Psoas muscle (tissue), 7 donors: ENCODE measurements at regions not wholly inside any gene's neighbourhood (a gene's known extent, or its start where the extent isn't known, plus 50 kb on each side); places are given as distances from the start of the nearest gene placed in this dataset.

Experiments
- ATAC-seq, 4 donors: fragments of 200-7000 bp; cut with Tn5 transposase; one replicate each; pipeline ENCODE4 v1.9.1; 2020; ENCODE audit warnings: moderate library complexity in 3 of 4, mild to moderate bottlenecking in 2 of 4
- DNase-seq, 2 donors: peaks; one replicate each; pipeline ENCODE4 v3.0.0-alpha.2; 2020
- H3K27ac ChIP-seq: fragments of 200-600 bp; one replicate; pipeline ENCODE4 v1.8.0; 2022
- H3K27me3 ChIP-seq, 3 donors: fragments of 200-600 bp in 1 of 3; one replicate each; pipeline versions ENCODE4 v1.6.1 to v1.8.0; 2013 to 2022; ENCODE audit warnings: low read length in 2 of 3, mild to moderate bottlenecking in 2 of 3, moderate library complexity in 1 of 3; ENCODE audit not compliant: insufficient read depth in 3 of 3
- H3K36me3 ChIP-seq, 2 donors: fragments of 200-600 bp in 1 of 2; one replicate each; pipeline versions ENCODE4 v1.6.1 to v1.8.0; 2013 to 2022; ENCODE audit warnings: low read depth in 1 of 2, mild to moderate bottlenecking in 1 of 2, moderate library complexity in 1 of 2; ENCODE audit not compliant: insufficient read depth in 1 of 2
- H3K4me1 ChIP-seq: fragments of 200-600 bp; one replicate; pipeline ENCODE4 v1.8.0; 2022
- H3K4me3 ChIP-seq: fragments of 200-600 bp; one replicate; pipeline ENCODE4 v1.8.0; 2022; ENCODE audit warnings: mild to moderate bottlenecking
- H3K9me3 ChIP-seq: fragments of 200-600 bp; one replicate; pipeline ENCODE4 v1.8.0; 2022
- WGBS, 3 donors: extraction: QIAGEN DNeasy Blood & Tissue Kit; methylation state at CpG; one replicate each; pipeline versions ENCODE4 v1.1.6 to v1.1.7; 2013; 5-methylcytosine and 5-hydroxymethylcytosine counted together
- intact Hi-C, 2 donors: fragments of 100-400 bp; cut with DNase I; formaldehyde crosslinking; loops; one replicate each; pipeline versions ENCODE4 v1.11.0 to v1.14.2; 2022
- TF ChIP-seq, protein P1 (sequence below): fragments of 200-600 bp; IDR thresholded peaks from one replicate; pipeline ENCODE4 v1.8.0; 2022; ENCODE audit warnings: antibody characterized with exemption
- donor health status: healthy with polysubstance abuse.
- donor health status: DM: no; HTN: no; CAD: no; lungs with moderate emphysema.
- donor health status: Bipolar disorder and iron deficiency.
- donor health status: healthy.
- donor health status: DM: yes; HTN: yes; CAD: no.
- donor health status: DM: no; HTN: no; CAD: no.
- donor health status: DM: yes; HTN: yes; CAD: no.

DNA sequence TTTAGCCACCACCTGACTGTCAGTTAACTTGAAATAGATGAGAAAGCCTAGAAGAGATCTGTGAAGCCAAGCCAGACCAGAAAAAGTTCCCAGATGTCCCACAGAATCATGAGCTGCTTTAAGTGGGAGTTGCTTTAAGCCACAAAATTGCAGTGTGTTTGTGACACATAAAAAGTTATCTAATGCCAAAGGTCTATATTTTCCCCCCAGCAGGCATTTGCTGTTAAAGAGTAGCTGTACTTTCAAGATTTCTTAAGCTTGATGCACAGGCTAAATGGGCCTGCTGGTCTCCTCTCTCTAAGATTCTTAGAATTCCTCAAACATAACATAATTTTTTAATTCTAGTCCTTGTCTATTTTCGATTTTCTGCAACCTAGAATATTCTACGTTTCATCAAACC, 825.7 kb downstream of the FAM181B start:
- TF ChIP-seq, protein P1, sequence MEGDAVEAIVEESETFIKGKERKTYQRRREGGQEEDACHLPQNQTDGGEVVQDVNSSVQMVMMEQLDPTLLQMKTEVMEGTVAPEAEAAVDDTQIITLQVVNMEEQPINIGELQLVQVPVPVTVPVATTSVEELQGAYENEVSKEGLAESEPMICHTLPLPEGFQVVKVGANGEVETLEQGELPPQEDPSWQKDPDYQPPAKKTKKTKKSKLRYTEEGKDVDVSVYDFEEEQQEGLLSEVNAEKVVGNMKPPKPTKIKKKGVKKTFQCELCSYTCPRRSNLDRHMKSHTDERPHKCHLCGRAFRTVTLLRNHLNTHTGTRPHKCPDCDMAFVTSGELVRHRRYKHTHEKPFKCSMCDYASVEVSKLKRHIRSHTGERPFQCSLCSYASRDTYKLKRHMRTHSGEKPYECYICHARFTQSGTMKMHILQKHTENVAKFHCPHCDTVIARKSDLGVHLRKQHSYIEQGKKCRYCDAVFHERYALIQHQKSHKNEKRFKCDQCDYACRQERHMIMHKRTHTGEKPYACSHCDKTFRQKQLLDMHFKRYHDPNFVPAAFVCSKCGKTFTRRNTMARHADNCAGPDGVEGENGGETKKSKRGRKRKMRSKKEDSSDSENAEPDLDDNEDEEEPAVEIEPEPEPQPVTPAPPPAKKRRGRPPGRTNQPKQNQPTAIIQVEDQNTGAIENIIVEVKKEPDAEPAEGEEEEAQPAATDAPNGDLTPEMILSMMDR: no peak
- no peak for DNase-seq
- 38 to 53% (median 40%) methylated on average over 2 of the region's 2 CpGs for WGBS, 3 donors
- Histone ChIP-seq H3K4me3 (no peak overlapping the region), H3K9me3 (no peaks in the 10 kb centered on the region), H3K36me3 (no peaks in the 10 kb centered on the region), H3K4me1 (no peaks in the 10 kb centered on the region), H3K27ac (no peak overlapping the region), H3K27me3 (no peaks in the 10 kb centered on the region)
- no peak for ATAC-seq
- intact Hi-C loops: no loop called here

DNA sequence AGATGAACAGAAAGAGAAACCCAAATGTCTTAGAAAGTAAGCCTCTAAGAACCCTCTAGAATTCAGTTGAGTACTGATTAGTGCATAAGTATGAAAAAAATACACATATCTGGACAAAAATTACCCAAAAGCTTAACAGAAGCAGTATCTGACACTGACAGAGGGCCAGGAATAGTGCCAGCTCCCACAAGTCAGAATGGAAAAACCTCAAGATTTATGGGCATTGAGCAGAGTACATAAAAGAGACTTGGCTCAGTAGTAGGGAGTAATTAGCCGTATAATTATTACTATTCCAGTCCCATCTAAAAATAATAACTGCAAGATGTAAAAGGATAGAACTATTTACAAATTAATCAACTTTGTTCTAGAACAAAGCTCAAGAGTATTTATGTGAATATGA, 834.5 kb downstream of the FAM181B start:
- WGBS, 3 donors: 52 to 63% (median 60%) methylated on average over 1 of the region's 1 CpG
- DNase-seq (no peak), ATAC-seq (no peak)
- Histone ChIP-seq H3K27ac (no peak overlapping the region), H3K9me3 (no peaks in the 10 kb centered on the region), H3K27me3 (no peaks in the 10 kb centered on the region), H3K4me1 (no peaks in the 10 kb centered on the region), H3K36me3 (no peaks in the 10 kb centered on the region), H3K4me3 (no peak overlapping the region)
- intact Hi-C loops: no loop called here
- TF ChIP-seq, protein P1: no peak

- 82 to 88% (median 87%) methylated on average over 2 of the region's 2 CpGs for WGBS, 3 donors
- Histone ChIP-seq H3K4me1 (no peaks in the 10 kb centered on the region), H3K9me3 (no peaks in the 10 kb centered on the region), H3K27ac (no peak overlapping the region), H3K4me3 (no peak overlapping the region), H3K36me3 (no peaks in the 10 kb centered on the region), H3K27me3 (no peaks in the 10 kb centered on the region)
- intact Hi-C loops: no loop called here
- TF ChIP-seq, protein P1: no peak
- ATAC-seq: no peak
- no peak for DNase-seq
These were observed 836.0 kb downstream of the FAM181B start for GRCh38 chr11:81897639-81898038.

DNA sequence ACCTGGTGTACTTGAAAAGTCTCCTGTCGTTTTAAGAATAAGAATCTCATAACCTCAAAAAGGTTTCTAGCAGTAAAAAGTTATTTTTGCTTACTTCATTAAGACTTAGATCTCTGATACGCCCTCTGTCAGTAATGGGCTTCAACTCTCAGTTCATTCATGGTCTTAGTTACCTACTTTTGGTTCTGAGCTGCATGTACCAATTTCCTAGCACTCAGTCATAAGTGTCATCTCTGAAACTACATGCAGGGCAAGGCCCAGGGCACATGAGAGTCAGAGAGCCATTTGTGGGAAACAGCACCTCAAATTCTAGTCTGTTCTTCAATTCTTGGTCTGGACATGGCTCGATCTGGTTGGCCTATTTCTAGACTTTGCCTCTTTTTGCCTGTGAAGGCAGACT, 838.4 kb downstream of the FAM181B start:
- 65 to 66% (median 66%) methylated on average over 3 of the region's 3 CpGs for WGBS, 3 donors
- ATAC-seq (no peak), DNase-seq (no peak)
- H3K9me3 ChIP-seq: no peaks in the 10 kb centered on the region
- no peaks in the 10 kb centered on the region for H3K4me1 ChIP-seq
- H3K36me3 ChIP-seq: no peaks in the 10 kb centered on the region
- H3K4me3 ChIP-seq: no peak overlapping the region
- intact Hi-C loops: no loop called here
- TF ChIP-seq, protein P1: no peak
- no peak overlapping the region for H3K27ac ChIP-seq
- no peaks in the 10 kb centered on the region for H3K27me3 ChIP-seq
